HEK293 (cell line): ENCODE measurements at regions not wholly inside any gene's neighbourhood (a gene's known extent, or its start where the extent isn't known, plus 50 kb on each side); places are given as distances from the start of the nearest gene placed in this dataset.

Experiments used
- CTCF ChIA-PET: fragments of 350-600 bp; formaldehyde crosslinking; extraction: SDS; loops from one replicate; lab custom pipeline; 2021; ENCODE audit warnings: antibody characterized with exemption; lab: Yijun Ruan, JAX
- POLR2A ChIA-PET: fragments of 300-600 bp; formaldehyde crosslinking; extraction: SDS; loops from one replicate; lab custom pipeline; 2020; ENCODE audit warnings: antibody characterized with exemption, inconsistent platforms; lab: Yijun Ruan, JAX
- H3K27ac ChIP-seq: fragments of 200-500 bp; sonication (Bioruptor generic); 2 replicates; pipeline ENCODE4 v1.5.1; 2014; ENCODE audit warnings: low read depth, low read length, control low read depth, inconsistent platforms; ENCODE audit errors: extremely low read depth
- H3K36me3 ChIP-seq, 2 experiments: fragments of 200-500 bp in 1 of 2; sonication (Bioruptor generic) in 1 of 2; 1 replicate in 1 of 2; 2 replicates in 1 of 2; pipeline ENCODE4 v1.5.1; 2014 to 2017; ENCODE audit warnings: inconsistent platforms in 2 of 2, low read length in 2 of 2; ENCODE audit not compliant: control insufficient read depth in 2 of 2, insufficient read depth in 1 of 2
- H3K4me1 ChIP-seq: fragments of 200-500 bp; sonication (Bioruptor generic); 2 replicates; pipeline ENCODE4 v1.5.1; 2014; ENCODE audit warnings: mild to moderate bottlenecking, low read length, inconsistent platforms; ENCODE audit not compliant: control insufficient read depth, insufficient read depth
- H3K4me3 ChIP-seq: 2 replicates; pipeline ENCODE4 v1.5.1; 2011; ENCODE audit warnings: low read depth, mild to moderate bottlenecking, control low read depth, low read length, moderate library complexity
- H3K9me3 ChIP-seq: fragments of 200-500 bp; sonication (Bioruptor generic); 2 replicates; pipeline ENCODE4 v1.5.1; 2014; ENCODE audit warnings: low read depth, low read length, inconsistent platforms; ENCODE audit not compliant: control insufficient read depth, insufficient read depth
- CTCF ChIP-seq: fragments of 450-650 bp; formaldehyde crosslinking; IDR thresholded peaks from 2 replicates; pipeline ENCODE4 v1.5.1; 2016; ENCODE audit warnings: missing biosample characterization, missing genetic modification characterization
- KLF16 ChIP-seq: fragments of 450-650 bp; formaldehyde crosslinking; IDR thresholded peaks from 2 replicates; pipeline ENCODE4 v1.5.1; 2017; ENCODE audit warnings: missing biosample characterization, missing genetic modification characterization
- KLF9 ChIP-seq: fragments of 450-650 bp; formaldehyde crosslinking; IDR thresholded peaks from 2 replicates; pipeline ENCODE4 v1.5.1; 2016; ENCODE audit warnings: missing biosample characterization, missing genetic modification characterization, low read depth
- RBAK ChIP-seq: fragments of 450-650 bp; formaldehyde crosslinking; IDR thresholded peaks from 2 replicates; pipeline ENCODE4 v1.5.1; 2016; ENCODE audit warnings: missing biosample characterization, missing genetic modification characterization
- ZBTB49 ChIP-seq: fragments of 450-650 bp; formaldehyde crosslinking; IDR thresholded peaks from 2 replicates; pipeline ENCODE4 v1.5.1; 2016; ENCODE audit warnings: missing biosample characterization, missing genetic modification characterization, low read depth
- ZFP41 ChIP-seq: fragments of 450-650 bp; formaldehyde crosslinking; IDR thresholded peaks from 2 replicates; pipeline ENCODE4 v1.5.1; 2016; ENCODE audit warnings: missing biosample characterization, missing genetic modification characterization, borderline replicate concordance
- ZNF132 ChIP-seq: fragments of 450-650 bp; formaldehyde crosslinking; IDR thresholded peaks from 2 replicates; pipeline ENCODE4 v1.5.1; 2017; ENCODE audit warnings: missing biosample characterization, missing genetic modification characterization, borderline replicate concordance
- ZNF133 ChIP-seq: fragments of 450-650 bp; formaldehyde crosslinking; IDR thresholded peaks from 2 replicates; pipeline ENCODE4 v1.5.1; 2016; ENCODE audit warnings: missing biosample characterization, missing genetic modification characterization
- ZNF175 ChIP-seq: fragments of 450-650 bp; formaldehyde crosslinking; IDR thresholded peaks from 2 replicates; pipeline ENCODE4 v1.5.1; 2016; ENCODE audit warnings: missing biosample characterization, missing genetic modification characterization
- ZNF18 ChIP-seq: fragments of 450-650 bp; formaldehyde crosslinking; IDR thresholded peaks from 2 replicates; pipeline ENCODE4 v1.5.1; 2016; ENCODE audit warnings: missing biosample characterization, missing genetic modification characterization
- ZNF311 ChIP-seq: fragments of 450-650 bp; formaldehyde crosslinking; IDR thresholded peaks from 2 replicates; pipeline ENCODE4 v1.5.1; 2017; ENCODE audit warnings: missing biosample characterization, missing genetic modification characterization, borderline replicate concordance
- ZNF521 ChIP-seq: fragments of 450-650 bp; formaldehyde crosslinking; IDR thresholded peaks from 2 replicates; pipeline ENCODE4 v1.5.1; 2017; ENCODE audit warnings: missing biosample characterization, mild to moderate bottlenecking, missing genetic modification characterization
- ZNF701 ChIP-seq: fragments of 450-650 bp; formaldehyde crosslinking; IDR thresholded peaks from 2 replicates; pipeline ENCODE4 v1.5.1; 2016; ENCODE audit warnings: missing biosample characterization, missing genetic modification characterization
- TF ChIP-seq, protein P1 (sequence below): fragments of 450-650 bp; formaldehyde crosslinking; IDR thresholded peaks from 2 replicates; pipeline ENCODE4 v1.5.1; 2016; ENCODE audit warnings: missing biosample characterization, missing genetic modification characterization, borderline replicate concordance
- TF ChIP-seq, protein P2 (sequence below): fragments of 450-650 bp; formaldehyde crosslinking; IDR thresholded peaks from 2 replicates; pipeline ENCODE4 v1.5.1; 2016; ENCODE audit warnings: missing biosample characterization, missing genetic modification characterization
- TF ChIP-seq, protein P3 (sequence below): fragments of 450-650 bp; formaldehyde crosslinking; IDR thresholded peaks from 2 replicates; pipeline ENCODE4 v1.5.1; 2017; ENCODE audit warnings: missing biosample characterization, missing genetic modification characterization
- TF ChIP-seq, protein P4 (sequence below): fragments of 450-650 bp; formaldehyde crosslinking; IDR thresholded peaks from 2 replicates; pipeline ENCODE4 v1.5.1; 2016; ENCODE audit warnings: missing biosample characterization, missing genetic modification characterization

- Histone ChIP-seq H3K27ac (no peak overlapping the region), H3K4me3 (no peak overlapping the region), H3K36me3 (no peaks in the 10 kb centered on the region), H3K4me1 (no peaks in the 10 kb centered on the region), H3K9me3 (no peaks in the 10 kb centered on the region)
- CTCF ChIA-PET = no interaction called here
- no peak for TF ChIP-seq ZNF175
- TF ChIP-seq ZNF132 (tag by site-specific recombination) = no peak
- TF ChIP-seq ZNF701 = no peak
- POLR2A ChIA-PET = no interaction called here
Observed at GRCh38 chr2:163541943-163542342, 193.9 kb downstream of the FIGN start.

DNA sequence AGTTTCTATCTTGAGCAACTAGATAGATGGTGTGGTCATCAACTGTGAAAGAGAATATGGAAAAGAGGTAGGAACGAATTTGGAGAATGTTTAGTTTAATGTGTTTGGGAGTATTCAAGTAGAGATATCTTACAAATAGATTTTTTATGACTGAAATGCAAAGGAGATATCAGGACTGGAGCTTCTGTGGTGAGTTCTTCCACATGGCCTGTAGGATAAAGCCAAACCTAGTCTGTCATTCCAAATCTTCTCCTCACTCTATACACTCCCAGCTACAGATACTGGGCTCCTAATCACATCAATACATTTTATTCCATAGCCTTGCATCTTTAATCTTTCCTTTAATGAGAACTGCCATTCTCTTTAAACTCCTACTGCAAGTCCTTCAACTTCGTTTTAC, 194.3 kb downstream of the FIGN start:
- Histone ChIP-seq H3K4me3 (no peak overlapping the region), H3K27ac (no peak overlapping the region), H3K9me3 (no peaks in the 10 kb centered on the region), H3K4me1 (no peaks in the 10 kb centered on the region), H3K36me3 (no peaks in the 10 kb centered on the region)
- CTCF ChIA-PET = no interaction called here
- POLR2A ChIA-PET = no interaction called here
- TF ChIP-seq, protein P1, sequence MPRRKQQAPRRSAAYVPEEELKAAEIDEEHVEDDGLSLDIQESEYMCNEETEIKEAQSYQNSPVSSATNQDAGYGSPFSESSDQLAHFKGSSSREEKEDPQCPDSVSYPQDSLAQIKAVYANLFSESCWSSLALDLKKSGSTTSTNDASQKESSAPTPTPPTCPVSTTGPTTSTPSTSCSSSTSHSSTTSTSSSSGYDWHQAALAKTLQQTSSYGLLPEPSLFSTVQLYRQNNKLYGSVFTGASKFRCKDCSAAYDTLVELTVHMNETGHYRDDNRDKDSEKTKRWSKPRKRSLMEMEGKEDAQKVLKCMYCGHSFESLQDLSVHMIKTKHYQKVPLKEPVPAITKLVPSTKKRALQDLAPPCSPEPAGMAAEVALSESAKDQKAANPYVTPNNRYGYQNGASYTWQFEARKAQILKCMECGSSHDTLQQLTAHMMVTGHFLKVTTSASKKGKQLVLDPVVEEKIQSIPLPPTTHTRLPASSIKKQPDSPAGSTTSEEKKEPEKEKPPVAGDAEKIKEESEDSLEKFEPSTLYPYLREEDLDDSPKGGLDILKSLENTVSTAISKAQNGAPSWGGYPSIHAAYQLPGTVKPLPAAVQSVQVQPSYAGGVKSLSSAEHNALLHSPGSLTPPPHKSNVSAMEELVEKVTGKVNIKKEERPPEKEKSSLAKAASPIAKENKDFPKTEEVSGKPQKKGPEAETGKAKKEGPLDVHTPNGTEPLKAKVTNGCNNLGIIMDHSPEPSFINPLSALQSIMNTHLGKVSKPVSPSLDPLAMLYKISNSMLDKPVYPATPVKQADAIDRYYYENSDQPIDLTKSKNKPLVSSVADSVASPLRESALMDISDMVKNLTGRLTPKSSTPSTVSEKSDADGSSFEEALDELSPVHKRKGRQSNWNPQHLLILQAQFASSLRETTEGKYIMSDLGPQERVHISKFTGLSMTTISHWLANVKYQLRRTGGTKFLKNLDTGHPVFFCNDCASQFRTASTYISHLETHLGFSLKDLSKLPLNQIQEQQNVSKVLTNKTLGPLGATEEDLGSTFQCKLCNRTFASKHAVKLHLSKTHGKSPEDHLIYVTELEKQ (tag by site-specific recombination) = no peak
- TF ChIP-seq KLF16 (tag by site-specific recombination) (no peak), ZNF133 (no peak), RBAK (tag by site-specific recombination) (no peak), ZNF18 (no peak), ZFP41 (tag by site-specific recombination) (no peak), KLF9 (tag by site-specific recombination) (no peak), CTCF (tag by site-specific recombination) (no peak), ZNF311 (no peak), ZNF521 (no peak), ZBTB49 (no peak)
- TF ChIP-seq, protein P2, sequence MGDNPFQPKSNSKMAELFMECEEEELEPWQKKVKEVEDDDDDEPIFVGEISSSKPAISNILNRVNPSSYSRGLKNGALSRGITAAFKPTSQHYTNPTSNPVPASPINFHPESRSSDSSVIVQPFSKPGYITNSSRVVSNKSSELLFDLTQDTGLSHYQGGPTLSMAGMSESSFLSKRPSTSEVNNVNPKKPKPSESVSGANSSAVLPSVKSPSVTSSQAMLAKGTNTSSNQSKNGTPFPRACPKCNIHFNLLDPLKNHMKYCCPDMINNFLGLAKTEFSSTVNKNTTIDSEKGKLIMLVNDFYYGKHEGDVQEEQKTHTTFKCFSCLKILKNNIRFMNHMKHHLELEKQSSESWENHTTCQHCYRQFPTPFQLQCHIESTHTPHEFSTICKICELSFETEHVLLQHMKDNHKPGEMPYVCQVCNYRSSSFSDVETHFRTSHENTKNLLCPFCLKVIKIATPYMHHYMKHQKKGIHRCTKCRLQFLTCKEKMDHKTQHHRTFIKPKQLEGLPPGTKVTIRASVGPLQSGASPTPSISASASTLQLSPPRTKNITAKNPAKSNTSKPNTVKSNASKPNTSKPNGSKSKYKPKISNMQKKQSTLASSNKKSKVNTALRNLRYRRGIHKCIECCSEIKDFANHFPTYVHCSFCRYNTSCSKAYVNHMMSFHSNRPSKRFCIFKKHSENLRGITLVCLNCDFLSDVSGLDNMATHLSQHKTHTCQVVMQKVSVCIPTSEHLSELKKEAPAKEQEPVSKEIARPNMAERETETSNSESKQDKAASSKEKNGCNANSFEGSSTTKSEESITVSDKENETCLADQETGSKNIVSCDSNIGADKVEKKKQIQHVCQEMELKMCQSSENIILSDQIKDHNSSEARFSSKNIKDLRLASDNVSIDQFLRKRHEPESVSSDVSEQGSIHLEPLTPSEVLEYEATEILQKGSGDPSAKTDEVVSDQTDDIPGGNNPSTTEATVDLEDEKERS (tag by site-specific recombination) = no peak
- TF ChIP-seq, protein P3, sequence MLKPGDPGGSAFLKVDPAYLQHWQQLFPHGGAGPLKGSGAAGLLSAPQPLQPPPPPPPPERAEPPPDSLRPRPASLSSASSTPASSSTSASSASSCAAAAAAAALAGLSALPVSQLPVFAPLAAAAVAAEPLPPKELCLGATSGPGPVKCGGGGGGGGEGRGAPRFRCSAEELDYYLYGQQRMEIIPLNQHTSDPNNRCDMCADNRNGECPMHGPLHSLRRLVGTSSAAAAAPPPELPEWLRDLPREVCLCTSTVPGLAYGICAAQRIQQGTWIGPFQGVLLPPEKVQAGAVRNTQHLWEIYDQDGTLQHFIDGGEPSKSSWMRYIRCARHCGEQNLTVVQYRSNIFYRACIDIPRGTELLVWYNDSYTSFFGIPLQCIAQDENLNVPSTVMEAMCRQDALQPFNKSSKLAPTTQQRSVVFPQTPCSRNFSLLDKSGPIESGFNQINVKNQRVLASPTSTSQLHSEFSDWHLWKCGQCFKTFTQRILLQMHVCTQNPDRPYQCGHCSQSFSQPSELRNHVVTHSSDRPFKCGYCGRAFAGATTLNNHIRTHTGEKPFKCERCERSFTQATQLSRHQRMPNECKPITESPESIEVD (tag by site-specific recombination) = no peak
- TF ChIP-seq, protein P4, sequence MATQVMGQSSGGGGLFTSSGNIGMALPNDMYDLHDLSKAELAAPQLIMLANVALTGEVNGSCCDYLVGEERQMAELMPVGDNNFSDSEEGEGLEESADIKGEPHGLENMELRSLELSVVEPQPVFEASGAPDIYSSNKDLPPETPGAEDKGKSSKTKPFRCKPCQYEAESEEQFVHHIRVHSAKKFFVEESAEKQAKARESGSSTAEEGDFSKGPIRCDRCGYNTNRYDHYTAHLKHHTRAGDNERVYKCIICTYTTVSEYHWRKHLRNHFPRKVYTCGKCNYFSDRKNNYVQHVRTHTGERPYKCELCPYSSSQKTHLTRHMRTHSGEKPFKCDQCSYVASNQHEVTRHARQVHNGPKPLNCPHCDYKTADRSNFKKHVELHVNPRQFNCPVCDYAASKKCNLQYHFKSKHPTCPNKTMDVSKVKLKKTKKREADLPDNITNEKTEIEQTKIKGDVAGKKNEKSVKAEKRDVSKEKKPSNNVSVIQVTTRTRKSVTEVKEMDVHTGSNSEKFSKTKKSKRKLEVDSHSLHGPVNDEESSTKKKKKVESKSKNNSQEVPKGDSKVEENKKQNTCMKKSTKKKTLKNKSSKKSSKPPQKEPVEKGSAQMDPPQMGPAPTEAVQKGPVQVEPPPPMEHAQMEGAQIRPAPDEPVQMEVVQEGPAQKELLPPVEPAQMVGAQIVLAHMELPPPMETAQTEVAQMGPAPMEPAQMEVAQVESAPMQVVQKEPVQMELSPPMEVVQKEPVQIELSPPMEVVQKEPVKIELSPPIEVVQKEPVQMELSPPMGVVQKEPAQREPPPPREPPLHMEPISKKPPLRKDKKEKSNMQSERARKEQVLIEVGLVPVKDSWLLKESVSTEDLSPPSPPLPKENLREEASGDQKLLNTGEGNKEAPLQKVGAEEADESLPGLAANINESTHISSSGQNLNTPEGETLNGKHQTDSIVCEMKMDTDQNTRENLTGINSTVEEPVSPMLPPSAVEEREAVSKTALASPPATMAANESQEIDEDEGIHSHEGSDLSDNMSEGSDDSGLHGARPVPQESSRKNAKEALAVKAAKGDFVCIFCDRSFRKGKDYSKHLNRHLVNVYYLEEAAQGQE (tag by site-specific recombination) = no peak
